ENCODE measurements at regions not wholly inside any gene's neighbourhood (a gene's known extent, or its start where the extent isn't known, plus 50 kb on each side); places are given as distances from the start of the nearest gene placed in this dataset.

DNA sequence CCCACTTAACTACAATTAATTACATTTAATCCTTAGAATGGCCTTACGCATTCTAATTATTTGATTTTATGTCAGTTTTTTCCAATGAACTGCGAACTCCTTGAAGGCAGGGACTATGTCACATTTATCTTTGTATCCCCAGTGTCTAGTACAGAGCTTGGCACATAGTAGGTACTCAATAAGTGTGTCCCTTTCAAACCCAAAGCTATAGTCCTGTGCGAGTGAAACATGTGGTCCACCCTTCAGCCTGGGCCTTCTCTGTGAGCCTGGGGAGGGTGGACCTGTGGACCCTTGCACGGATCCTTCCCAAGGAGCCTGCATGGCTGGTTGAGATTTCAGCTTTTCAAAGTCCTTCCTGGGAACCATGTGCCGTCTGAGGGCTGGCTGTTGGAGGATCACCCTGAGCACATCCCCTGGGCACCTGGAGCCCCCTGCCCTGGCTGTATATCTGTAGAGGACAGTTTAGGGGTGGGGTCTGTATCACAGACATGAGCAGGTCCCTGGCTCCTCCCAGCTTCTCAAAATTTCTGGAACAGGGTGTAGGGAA lies 103.1 kb downstream of the IER5 start:
- no peak for TF ChIP-seq CTCF (IDR thresholded peaks at IDR 0.05)
- no peak for TF ChIP-seq POLR2A (IDR thresholded peaks at IDR 0.05)

Data from thyroid gland (tissue), 4 donors.